ENCODE measurements at regions not wholly inside any gene's neighbourhood (a gene's known extent, or its start where the extent isn't known, plus 50 kb on each side); places are given as distances from the start of the nearest gene placed in this dataset.

GRCh38 chr14:34052658-34053014, 101.8 kb upstream of the EGLN3 start:
- TF ChIP-seq POLR2A (IDR thresholded peaks at IDR 0.05) (no peak), EP300 (IDR thresholded peaks at IDR 0.05) (no peak)
- TF ChIP-seq, protein P1, sequence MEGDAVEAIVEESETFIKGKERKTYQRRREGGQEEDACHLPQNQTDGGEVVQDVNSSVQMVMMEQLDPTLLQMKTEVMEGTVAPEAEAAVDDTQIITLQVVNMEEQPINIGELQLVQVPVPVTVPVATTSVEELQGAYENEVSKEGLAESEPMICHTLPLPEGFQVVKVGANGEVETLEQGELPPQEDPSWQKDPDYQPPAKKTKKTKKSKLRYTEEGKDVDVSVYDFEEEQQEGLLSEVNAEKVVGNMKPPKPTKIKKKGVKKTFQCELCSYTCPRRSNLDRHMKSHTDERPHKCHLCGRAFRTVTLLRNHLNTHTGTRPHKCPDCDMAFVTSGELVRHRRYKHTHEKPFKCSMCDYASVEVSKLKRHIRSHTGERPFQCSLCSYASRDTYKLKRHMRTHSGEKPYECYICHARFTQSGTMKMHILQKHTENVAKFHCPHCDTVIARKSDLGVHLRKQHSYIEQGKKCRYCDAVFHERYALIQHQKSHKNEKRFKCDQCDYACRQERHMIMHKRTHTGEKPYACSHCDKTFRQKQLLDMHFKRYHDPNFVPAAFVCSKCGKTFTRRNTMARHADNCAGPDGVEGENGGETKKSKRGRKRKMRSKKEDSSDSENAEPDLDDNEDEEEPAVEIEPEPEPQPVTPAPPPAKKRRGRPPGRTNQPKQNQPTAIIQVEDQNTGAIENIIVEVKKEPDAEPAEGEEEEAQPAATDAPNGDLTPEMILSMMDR (IDR thresholded peaks at IDR 0.05) = no peak
